GM12891 (cell line): ENCODE measurements at regions not wholly inside any gene's neighbourhood (a gene's known extent, or its start where the extent isn't known, plus 50 kb on each side); places are given as distances from the start of the nearest gene placed in this dataset.
A peak's percentile ranks its signal among the peaks of the same experiment; 100 is the strongest.

Source experiments
- DNase-seq: peaks from one replicate; pipeline ENCODE4 v3.0.0; 2011; ENCODE audit warnings: low spot score; ENCODE audit not compliant: insufficient read length
- FAIRE-seq: peaks from 2 replicates; lab custom pipeline; 2011; peaks lifted over from hg19 to GRCh38; lab: Jason Lieb, UNC
- PAX5 ChIP-seq: IDR thresholded peaks from 2 replicates; pipeline ENCODE4 v1.6.1; 2011; ENCODE audit warnings: low read length, moderate library complexity, mild to moderate bottlenecking; ENCODE audit not compliant: insufficient read depth, severe bottlenecking
- POLR2A ChIP-seq: IDR thresholded peaks from 2 replicates; pipeline ENCODE4 v1.6.1; 2011; ENCODE audit warnings: low read depth, low read length, control low read depth
- POLR2AphosphoS5 ChIP-seq: IDR thresholded peaks from 2 replicates; pipeline ENCODE4 v1.6.1; 2011; ENCODE audit warnings: low read depth, low read length, control low read depth
- POU2F2 ChIP-seq: IDR thresholded peaks from 2 replicates; pipeline ENCODE4 v1.6.1; 2011; ENCODE audit warnings: low read depth, mild to moderate bottlenecking, control low read depth, low read length, moderate library complexity
- SPI1 ChIP-seq: IDR thresholded peaks from 2 replicates; pipeline ENCODE4 v1.6.1; 2011; ENCODE audit warnings: low read depth, low read length, control low read depth
- TAF1 ChIP-seq: IDR thresholded peaks from 2 replicates; pipeline ENCODE4 v1.6.1; 2011; ENCODE audit warnings: low read depth, low read length, control low read depth

DNA sequence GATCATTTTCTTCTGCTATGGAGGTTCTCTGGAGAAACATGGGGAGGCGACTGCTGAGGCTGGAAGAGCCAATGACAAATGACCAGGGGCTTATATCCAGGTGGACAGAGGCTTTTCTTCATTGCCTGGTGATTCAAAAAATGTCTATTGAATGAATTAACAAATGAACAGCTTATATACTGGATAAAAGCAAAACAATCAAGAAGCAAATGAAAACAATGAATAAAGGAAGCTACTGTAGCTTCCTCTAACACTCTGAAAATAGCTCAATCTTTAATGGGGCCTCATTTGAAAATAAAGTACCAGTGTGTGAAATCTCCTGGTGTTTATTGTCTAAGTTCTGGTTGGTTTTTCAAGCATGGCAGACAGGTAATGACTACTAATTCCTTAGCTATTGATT is 167.5 kb upstream of the TMTC4 start:
- no peak for TF ChIP-seq SPI1
- no peak for TF ChIP-seq POU2F2
- TF ChIP-seq PAX5, result no peak
- no peak for TF ChIP-seq TAF1
- DNase-seq (no peak), FAIRE-seq (no peak)

DNA sequence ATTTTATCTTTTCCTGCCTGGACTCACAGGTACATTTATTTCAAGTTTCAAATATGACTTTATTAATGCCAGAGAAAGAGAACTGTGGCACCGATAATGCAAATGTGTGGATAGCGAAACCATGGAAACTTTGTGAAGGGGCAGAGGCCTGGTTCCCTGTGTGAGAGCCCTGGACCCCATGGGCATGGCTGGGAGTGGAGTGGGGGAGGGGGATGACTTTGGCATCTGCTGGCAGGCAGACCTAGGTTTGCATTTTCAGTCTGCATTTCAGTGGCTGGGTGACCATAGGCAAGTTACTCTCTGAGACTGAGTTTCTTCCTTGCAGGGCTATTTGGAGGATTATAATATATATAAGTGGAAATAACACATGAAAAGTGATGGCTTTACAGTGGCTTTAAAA is 163.8 kb upstream of the TMTC4 start:
- no peak for FAIRE-seq
- TF ChIP-seq POLR2AphosphoS5, result no peak
- TF ChIP-seq TAF1, result no peak
- TF ChIP-seq POLR2A, result no peak
- DNase-seq, result no peak

DNA sequence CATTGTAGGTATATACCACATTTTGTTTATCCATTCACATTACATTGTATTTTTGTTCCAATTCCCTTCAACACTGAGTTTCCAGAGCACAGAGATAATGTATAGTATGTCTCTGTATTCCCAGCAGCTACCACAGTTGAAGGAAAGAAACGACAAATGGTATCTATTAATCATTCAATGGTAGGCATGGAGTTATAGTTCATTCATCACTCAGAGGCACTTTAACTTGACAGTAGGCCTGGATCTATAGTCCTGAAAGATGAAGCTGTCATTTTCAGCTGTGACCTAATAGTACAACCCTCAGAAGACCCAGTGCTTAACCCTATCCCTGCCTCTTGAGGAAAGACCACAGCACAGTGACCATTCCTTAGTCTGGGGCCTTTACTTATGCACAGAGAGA is 163.0 kb upstream of the TMTC4 start:
- DNase-seq, result no peak
- no peak for TF ChIP-seq POLR2A
- TF ChIP-seq POU2F2, result no peak
- no peak for TF ChIP-seq POLR2AphosphoS5
- TF ChIP-seq PAX5, result no peak
- no peak for TF ChIP-seq TAF1
- no peak for TF ChIP-seq SPI1
- no peak for FAIRE-seq

DNA sequence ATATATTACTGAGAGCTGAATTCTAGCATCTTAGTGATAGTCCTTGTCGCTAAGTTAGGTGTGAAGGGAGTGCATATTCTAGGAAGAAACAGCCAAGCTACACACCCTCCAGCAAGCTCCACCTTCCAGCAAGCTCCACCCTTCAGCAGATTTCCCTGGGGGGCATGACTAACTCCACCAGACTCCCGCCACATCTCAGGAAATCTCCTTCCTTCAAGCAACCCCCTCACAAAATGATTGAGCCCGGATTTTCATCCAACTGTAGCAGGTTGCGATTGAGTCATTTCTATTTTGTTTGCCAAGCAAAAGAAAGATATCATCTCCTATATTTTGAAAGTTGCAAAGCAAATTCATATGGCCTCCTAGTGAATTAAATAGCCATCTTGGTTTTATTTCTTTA is 162.1 kb upstream of the TMTC4 start:
- TF ChIP-seq SPI1 (no peak), POLR2AphosphoS5 (no peak), POLR2A (no peak), PAX5 (no peak), TAF1 (no peak), POU2F2 (no peak)
- DNase-seq (no peak), FAIRE-seq (no peak)

DNA sequence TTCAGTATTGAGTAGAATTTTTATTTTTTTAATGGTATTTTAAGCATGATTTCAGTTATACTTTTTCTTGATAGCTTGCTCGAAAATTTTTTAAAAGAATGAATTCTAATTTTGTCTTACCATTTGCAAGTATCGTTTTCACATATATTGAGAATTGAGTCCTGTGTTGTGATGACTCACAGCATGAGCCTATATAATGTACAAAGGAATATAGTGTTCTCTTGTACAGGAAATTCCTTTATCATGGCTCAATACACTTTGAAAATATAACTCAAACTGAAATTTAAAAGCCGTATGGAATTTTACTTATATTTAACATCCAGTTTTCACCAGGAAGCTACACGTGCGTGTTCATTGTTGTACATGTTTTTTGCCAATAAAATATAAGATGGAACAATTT is 161.1 kb upstream of the TMTC4 start:
- FAIRE-seq (no peak), DNase-seq (no peak)
- TF ChIP-seq POLR2AphosphoS5 (no peak), POU2F2 (no peak), TAF1 (no peak), POLR2A (no peak), PAX5 (no peak), SPI1 (no peak)

DNA sequence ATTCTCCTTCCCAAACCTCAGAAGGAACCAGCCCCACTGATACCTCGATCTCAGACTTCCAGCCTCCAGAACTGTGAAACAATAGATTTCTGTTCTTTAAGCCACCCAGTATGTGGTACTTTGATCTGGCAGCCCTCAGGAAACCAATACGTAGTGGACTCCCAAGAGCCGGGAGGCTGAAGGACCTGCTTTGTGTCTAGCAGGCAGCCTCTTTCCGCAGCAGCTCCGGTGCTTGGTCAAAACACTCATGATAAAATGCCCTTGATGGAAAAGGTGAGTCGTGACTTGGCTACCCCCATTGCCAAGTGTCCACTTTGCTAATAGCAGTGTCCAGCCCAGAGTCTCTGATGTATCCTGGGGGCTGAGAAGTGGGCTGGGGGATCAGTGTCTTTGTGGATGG is 158.8 kb upstream of the TMTC4 start:
- TF ChIP-seq PAX5 (no peak), POLR2A (no peak), TAF1 (no peak), POU2F2 (no peak), POLR2AphosphoS5 (no peak)
- no peak for DNase-seq
- no peak for FAIRE-seq

DNA sequence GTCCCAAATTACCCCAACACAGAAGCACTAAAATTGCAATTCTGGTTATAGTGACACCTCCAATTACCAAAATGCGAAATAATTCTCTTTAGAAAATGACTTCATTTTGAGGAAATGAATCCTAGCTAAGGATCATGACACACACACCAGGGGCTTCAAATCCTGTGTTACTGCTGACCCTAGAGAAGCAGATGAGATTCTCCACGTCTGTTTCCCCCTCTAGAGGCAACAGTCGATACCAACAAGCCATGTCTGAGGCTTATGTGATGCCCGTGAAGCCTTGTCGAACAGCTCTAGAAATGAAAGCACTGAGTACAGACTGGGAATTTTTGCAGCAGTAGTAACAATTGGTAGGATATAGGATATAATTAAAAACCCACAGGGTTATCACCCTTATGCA is 153.6 kb upstream of the TMTC4 start:
- no peak for TF ChIP-seq POU2F2
- TF ChIP-seq POLR2AphosphoS5, result no peak
- TF ChIP-seq TAF1, result no peak
- TF ChIP-seq SPI1, result no peak
- TF ChIP-seq PAX5, result no peak
- TF ChIP-seq POLR2A, result no peak

DNA sequence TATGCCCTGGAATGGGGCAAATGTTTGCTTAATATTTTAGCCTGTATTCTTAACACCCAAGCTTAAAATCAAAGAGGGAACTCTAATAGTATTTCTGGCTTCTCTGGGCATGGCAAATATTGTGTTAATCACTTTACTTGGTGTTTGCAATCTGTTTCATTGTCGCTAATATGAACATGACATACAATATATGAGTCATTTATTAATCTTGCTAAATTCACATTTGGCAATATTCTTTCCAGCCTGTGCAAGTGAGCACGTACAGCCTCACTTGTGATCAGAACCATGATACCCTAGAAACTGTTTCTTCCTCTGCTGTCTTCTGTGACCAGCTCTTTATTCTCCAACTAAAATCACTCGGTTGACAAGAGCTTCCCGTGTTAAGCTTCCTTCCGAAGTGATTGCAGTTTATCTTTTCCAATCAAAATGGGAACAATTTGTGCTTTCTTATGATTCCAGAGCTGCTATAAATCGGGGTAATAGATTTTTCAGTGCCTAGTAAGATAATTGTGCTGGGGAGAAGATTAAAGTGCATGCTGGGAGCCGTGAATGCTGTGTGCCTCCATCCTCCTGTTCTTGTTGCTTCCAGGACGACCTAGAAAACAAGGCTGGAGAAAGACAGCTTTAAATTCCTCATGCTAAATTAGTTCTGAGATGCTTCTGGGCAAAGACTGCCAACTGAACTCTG is 153.0 kb upstream of the TMTC4 start:
- TF ChIP-seq POU2F2 (no peak), POLR2A (no peak), PAX5 (no peak), SPI1 (no peak), POLR2AphosphoS5 (no peak), TAF1 (no peak)
- no peak for FAIRE-seq

More for the DNA sequence above, 153.6 kb upstream of the TMTC4 start:
- peak; percentile 5 for DNase-seq
- FAIRE-seq, result no peak

DNA sequence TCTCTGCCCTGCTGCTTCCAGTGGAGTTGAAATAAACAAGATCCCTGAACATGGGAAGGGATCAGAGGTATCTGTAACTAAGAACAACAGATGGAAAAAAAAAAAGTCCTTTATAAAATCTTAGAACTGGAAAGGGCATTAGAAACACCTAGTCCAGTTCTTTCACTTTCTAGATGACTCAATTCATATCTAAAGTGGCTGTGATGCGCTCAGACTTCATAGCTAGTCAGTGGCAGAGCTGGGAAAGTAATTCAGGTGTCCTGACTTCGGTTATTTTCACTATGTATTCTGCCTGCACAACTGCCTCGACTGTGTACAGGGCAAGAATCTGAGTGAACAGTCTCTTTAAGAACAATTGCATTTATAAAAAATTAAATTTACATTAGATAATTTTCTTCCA is 151.8 kb upstream of the TMTC4 start:
- no peak for TF ChIP-seq SPI1
- no peak for TF ChIP-seq PAX5
- TF ChIP-seq TAF1, result no peak
- TF ChIP-seq POU2F2, result no peak
- no peak for TF ChIP-seq POLR2A
- TF ChIP-seq POLR2AphosphoS5, result no peak
- no peak for FAIRE-seq
- DNase-seq, result no peak

More for the DNA sequence above, 153.0 kb upstream of the TMTC4 start:
- no peak for DNase-seq

DNA sequence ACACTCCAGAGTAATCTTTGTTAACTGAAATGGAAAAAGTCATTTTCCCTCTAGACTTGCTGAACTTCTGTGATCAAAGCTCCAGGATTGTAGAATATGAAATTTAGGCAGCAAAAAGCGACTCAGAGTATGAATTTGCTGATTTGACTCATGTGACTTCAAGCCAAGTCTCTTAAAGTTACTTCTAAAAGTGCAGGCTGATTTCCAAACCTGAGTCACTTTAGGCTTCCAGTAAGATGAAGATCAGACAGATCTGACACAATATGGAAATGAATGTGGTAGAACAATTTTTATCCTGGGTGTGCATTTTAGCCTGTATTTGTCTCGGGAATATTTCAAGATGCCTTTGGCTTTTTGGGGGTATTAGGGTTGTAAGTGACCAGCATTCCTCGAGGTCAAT is 151.0 kb upstream of the TMTC4 start:
- no peak for TF ChIP-seq POLR2AphosphoS5
- no peak for TF ChIP-seq SPI1
- TF ChIP-seq PAX5, result no peak
- DNase-seq (no peak), FAIRE-seq (no peak)

DNA sequence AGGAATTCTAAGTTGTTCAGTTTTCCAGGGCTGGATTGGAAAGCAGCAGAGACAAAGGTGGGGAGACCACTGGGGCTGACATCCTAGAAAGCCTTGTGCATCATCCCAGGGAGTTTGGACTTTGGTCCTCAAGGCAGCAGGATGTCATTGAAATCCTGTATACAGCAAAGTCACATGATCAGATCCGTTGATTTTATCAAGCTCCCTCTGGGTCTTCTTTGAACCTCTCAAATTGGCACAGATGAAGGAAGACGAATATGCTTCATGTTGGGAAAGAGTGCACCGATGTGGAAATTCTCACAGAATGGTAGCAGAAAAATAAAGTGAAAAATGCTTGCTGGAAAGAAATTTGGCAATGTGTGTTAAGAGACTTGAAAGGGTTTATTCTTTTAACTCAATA is 149.8 kb upstream of the TMTC4 start:
- FAIRE-seq (no peak), DNase-seq (no peak)
- TF ChIP-seq POLR2A (no peak), POU2F2 (no peak)
